HG02870 (cell line): ENCODE measurements at regions not wholly inside any gene's neighbourhood (a gene's known extent, or its start where the extent isn't known, plus 50 kb on each side); places are given as distances from the start of the nearest gene placed in this dataset.
"Not testable (repeated sequence)": the region's sequence is repeated elsewhere in the genome, so short reads cannot be mapped to it uniquely, and the experiment has no call there.

Experiments used
- ATAC-seq: cut with Tn5 transposase; IDR thresholded peaks from one replicate; pipeline ENCODE4 v1.9.1; 2021; ENCODE audit warnings: mild to moderate bottlenecking, moderate library complexity; ENCODE audit not compliant: unreplicated experiment

- ATAC-seq: not testable (repeated sequence)
Observed at GRCh38 chr5:62240494-62240893, 65.5 kb upstream of the KIF2A start.

- not testable (repeated sequence) for ATAC-seq
Observed at GRCh38 chr5:62242000-62242399, 64.0 kb upstream of the KIF2A start.

- not testable (repeated sequence) for ATAC-seq
Observed at GRCh38 chr5:62243046-62243445, 63.0 kb upstream of the KIF2A start.

GRCh38 chr5:62248192-62248591, 57.8 kb upstream of the KIF2A start:
- not testable (repeated sequence) for ATAC-seq

DNA sequence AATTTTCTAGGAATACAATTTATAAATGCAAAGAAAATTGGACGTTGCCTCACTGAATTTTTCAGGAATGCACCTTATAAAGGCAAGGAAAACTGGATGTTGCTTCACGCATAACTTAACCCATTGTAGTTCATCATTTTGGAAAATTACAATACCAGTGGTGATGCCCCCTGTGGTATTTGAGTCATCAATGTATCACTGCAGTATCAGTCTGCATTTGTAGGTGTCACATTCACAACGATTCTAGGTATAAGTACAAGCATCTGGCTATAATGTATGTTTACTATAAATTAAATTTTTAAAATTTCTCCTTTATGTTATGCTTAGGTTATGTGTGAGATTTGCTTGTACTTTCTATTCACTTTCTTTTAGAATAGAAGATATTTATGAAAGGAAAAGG, 55.9 kb upstream of the KIF2A start:
- ATAC-seq: not testable (repeated sequence)

GRCh38 chr5:62250919-62251318, 55.1 kb upstream of the KIF2A start:
- peak; percentile 71 for ATAC-seq

DNA sequence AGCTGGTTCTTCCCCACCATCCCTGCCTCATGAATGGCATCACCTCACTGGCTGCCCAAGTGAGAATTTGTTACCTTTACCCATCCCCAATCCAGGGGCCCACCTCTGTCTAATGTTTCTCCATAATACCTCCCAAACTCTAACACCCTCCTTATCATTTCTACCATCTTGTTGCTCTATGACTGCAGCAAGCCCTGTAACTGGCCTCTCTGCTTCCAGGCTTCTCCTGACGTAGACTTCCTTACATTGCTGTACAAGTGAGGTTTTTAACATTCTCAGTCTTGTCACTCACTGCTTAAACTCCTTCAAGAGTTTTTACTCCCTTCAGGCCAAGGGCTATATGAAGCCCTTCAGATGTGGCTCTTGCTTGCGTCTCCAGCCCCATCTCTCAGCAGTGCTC, 53.5 kb upstream of the KIF2A start:
- not testable (repeated sequence) for ATAC-seq

GRCh38 chr5:62255551-62255950, 50.5 kb upstream of the KIF2A start:
- not testable (repeated sequence) for ATAC-seq

DNA sequence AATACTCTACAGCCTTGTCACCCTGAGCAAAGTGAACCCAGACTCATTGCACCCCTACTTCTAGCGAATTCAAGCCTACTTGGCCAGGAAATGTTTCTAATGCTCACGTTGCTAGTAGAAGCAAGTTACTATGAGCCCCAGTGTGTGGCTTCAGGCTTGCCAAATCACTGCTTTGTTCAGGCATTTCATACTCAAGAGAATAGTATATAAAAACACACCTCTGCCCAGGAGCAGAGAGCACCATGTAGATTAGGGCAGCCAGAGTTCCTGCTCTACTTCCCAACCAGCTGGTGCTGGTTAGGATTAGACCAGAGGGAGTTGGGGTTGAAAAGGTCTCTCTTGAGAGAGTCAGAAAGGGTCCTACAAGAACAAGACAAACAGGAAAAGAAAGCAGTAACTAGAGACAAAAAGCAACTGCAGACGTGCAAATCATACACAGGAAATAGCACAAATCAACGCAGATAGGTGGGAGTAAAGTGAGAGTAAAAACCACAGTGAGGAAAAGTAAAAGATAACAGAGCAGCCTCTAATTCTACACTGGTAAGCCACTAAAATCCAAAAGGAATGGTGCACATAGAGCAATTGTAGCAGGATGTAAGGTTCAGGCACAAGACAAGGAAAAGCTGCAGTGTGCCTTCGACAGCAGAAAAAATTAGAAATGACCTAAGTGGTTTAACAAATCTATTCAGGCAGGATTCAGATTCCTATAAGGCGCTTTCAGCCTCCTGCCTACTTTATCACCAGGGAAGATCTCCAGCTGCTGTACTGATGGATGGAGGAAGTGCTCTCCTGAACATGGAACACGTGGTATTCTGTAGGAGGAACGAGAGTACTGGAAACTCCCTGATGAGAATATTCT, 49.6 kb upstream of the KIF2A start:
- peak; percentile 49 for ATAC-seq
